ENCODE measurements at regions not wholly inside any gene's neighbourhood (a gene's known extent, or its start where the extent isn't known, plus 50 kb on each side); places are given as distances from the start of the nearest gene placed in this dataset.

DNA sequence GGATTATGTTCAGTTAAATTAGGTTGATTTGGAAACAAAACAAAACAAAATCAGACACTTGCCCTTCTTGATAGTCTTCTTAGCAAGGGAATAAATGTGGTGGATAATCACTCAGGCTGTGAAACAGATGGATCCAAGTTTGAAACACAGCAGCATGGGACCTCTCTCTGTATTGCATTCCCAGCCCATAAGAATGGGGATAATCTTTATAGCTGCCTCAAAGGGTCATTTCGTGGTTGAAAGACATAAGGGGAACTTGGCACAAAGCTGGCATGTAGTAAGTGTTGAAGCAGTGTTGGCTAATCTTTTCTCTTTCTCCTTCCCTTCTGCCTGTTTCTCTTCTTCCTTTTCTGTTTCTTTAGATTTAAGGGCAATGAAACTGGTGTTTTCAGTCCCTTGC is 333.9 kb upstream of the TLE4 start:
- TF ChIP-seq, protein P1, sequence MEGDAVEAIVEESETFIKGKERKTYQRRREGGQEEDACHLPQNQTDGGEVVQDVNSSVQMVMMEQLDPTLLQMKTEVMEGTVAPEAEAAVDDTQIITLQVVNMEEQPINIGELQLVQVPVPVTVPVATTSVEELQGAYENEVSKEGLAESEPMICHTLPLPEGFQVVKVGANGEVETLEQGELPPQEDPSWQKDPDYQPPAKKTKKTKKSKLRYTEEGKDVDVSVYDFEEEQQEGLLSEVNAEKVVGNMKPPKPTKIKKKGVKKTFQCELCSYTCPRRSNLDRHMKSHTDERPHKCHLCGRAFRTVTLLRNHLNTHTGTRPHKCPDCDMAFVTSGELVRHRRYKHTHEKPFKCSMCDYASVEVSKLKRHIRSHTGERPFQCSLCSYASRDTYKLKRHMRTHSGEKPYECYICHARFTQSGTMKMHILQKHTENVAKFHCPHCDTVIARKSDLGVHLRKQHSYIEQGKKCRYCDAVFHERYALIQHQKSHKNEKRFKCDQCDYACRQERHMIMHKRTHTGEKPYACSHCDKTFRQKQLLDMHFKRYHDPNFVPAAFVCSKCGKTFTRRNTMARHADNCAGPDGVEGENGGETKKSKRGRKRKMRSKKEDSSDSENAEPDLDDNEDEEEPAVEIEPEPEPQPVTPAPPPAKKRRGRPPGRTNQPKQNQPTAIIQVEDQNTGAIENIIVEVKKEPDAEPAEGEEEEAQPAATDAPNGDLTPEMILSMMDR (conservative IDR thresholded peaks at IDR 0.05) = no peak
- no peak for TF ChIP-seq ZFX (IDR thresholded peaks at IDR 0.05)
